ENCODE measurements at regions not wholly inside any gene's neighbourhood (a gene's known extent, or its start where the extent isn't known, plus 50 kb on each side); places are given as distances from the start of the nearest gene placed in this dataset.

DNA sequence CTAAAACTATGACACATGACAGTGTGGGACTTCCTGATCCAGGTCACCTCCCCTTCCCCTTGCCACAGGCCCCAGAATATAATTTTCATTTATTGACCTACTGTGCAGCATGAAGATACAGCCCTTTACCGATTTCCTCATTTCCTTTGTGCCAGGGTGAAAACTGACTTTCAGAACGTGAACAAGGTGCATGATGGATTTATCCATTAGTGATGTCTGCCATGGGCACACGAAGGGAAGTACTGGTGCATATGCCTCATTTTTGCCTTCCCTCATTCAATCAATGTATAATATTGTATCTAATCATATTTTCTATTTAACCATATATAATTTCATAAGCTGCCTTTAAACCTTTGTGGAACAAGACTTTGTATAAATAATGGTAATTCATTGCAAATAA, 144.4 kb upstream of the WNT4 start:
- DNase-seq (ENCODE audit: low read depth): no peak
- TF ChIP-seq, protein P1, sequence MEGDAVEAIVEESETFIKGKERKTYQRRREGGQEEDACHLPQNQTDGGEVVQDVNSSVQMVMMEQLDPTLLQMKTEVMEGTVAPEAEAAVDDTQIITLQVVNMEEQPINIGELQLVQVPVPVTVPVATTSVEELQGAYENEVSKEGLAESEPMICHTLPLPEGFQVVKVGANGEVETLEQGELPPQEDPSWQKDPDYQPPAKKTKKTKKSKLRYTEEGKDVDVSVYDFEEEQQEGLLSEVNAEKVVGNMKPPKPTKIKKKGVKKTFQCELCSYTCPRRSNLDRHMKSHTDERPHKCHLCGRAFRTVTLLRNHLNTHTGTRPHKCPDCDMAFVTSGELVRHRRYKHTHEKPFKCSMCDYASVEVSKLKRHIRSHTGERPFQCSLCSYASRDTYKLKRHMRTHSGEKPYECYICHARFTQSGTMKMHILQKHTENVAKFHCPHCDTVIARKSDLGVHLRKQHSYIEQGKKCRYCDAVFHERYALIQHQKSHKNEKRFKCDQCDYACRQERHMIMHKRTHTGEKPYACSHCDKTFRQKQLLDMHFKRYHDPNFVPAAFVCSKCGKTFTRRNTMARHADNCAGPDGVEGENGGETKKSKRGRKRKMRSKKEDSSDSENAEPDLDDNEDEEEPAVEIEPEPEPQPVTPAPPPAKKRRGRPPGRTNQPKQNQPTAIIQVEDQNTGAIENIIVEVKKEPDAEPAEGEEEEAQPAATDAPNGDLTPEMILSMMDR (IDR thresholded peaks at IDR 0.05; ENCODE audit: control insufficient read depth, insufficient read depth, low read depth, low read length, missing control alignments): no peak

DNA sequence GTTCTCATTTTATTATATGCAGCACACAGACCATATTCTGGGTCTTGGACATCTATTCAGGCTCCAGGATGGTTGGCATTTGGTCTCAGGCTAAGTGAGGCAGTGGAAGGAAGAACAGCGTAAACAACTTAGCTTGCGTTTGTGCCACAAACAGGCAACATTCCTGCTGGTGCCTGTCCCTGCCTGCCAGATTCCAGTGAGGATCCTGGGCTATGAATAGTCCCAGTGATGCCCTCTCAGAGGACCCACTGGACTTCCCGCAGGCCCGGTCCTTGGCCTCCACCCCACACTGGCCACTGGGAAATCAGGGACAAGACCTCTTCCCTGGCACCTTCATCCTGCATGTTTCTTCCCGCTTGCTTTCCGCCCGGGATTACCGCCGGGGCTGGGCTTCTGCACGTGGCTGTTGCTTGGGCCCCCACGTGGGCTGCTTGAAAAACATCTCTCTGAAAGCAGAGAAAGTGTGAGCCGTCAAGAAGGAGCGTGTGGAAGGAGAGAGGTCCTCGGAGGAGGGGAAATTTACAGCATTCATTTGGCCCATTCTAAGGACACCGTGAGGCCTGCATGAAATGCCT, 145.1 kb upstream of the WNT4 start:
- DNase-seq (ENCODE audit: low read depth): no peak
- TF ChIP-seq, protein P1 (IDR thresholded peaks at IDR 0.05; ENCODE audit: control insufficient read depth, insufficient read depth, low read depth, low read length, missing control alignments): no peak
- no peak overlapping the region for H3K4me3 ChIP-seq (ENCODE audit: control insufficient read depth, low read depth, low read length)

More for the DNA sequence above, 144.4 kb upstream of the WNT4 start:
- no peak overlapping the region for H3K4me3 ChIP-seq (ENCODE audit: control insufficient read depth, low read depth, low read length)

DNA sequence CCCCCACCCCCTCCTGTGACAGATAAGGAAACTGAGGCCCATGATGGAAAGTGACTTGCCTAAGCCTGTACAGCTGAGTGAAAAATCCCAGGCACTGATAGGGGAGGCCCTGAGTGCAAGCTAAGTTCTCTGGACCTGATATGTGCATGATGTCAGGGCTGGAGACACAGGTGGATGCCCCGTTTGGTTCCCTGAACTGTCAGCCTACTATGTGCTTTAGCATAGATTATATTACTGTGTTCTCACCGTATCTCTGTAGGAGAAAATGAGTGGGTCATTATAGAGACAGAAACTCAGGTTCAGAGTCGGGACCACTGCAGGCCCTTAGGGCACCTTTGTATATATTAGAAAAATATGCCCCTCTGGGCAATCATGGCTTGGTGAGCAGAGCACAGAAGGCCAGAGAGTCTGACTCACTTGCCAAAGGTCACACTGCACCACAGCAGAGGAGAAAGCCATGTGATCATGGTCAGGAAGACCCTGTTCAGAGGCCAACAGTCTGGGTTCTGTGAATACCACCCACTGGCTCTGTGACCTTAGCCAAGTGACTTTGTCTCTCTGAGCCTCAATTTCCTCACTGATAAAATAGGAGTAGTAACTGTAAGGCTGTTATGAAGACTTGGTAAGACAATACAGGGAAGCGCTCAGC, 145.8 kb upstream of the WNT4 start:
- H3K4me3 ChIP-seq (ENCODE audit: control insufficient read depth, low read depth, low read length): no peak overlapping the region
- TF ChIP-seq, protein P1 (IDR thresholded peaks at IDR 0.05; ENCODE audit: control insufficient read depth, insufficient read depth, low read depth, low read length, missing control alignments): no peak
- DNase-seq (ENCODE audit: low read depth): no peak

DNA sequence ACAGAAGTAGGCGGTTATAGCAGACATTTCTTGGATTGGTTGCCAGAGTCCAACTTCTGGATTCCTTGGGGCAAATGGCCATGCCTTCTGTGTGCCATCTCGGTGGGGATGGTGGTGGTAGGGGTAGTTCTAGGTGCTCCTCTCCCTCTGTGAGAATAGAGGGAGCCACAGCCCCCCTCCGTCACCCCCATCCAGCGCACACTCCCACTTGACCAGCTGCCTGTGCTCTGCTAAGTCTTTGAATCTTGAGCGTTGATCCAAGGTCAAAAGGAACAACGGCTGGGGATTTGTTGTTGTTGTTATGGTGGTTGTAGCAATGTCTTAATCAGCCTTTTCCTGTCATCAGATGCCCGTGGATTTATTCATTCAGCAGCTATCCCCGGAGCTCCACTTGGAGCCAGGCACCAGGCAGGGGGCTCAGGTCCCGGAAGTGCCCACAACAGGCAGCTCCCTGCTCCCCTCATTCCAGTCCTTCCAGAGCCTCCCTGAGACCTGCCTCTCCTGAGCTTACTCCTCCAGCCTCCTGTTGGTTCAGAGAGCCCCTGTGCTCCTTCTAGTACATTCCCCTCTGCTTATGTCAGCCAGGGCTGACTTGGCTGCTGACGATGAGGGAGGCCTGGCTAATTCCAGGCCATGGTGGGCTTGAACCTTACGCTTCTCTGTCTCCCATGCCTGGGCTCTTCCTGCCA, 146.6 kb upstream of the WNT4 start:
- DNase-seq (ENCODE audit: low read depth): no peak
- TF ChIP-seq, protein P1 (IDR thresholded peaks at IDR 0.05; ENCODE audit: control insufficient read depth, insufficient read depth, low read depth, low read length, missing control alignments): no peak
- no peak overlapping the region for H3K4me3 ChIP-seq (ENCODE audit: control insufficient read depth, low read depth, low read length)

DNA sequence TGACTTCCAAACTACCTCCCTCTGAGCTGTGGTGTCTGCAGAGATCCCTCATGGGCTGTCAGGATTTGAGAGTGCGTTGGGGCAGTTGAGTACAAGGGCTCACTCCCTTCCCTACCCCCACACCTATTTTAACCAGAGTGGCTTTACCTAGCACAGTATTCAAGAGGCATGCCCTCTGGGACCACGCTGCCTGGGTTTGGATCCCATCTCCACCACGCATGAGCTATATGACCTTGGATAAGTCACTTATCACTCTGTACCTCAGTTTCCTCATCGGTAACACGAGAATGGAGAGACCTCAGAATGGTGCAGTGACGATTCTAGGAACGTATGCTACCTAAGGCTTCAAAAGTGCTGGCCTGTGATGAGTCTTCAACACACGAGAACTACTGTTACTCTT, 147.3 kb upstream of the WNT4 start:
- no peak for DNase-seq (ENCODE audit: low read depth)
- H3K4me3 ChIP-seq (ENCODE audit: control insufficient read depth, low read depth, low read length): no peak overlapping the region
- TF ChIP-seq, protein P1 (IDR thresholded peaks at IDR 0.05; ENCODE audit: control insufficient read depth, insufficient read depth, low read depth, low read length, missing control alignments): no peak

DNA sequence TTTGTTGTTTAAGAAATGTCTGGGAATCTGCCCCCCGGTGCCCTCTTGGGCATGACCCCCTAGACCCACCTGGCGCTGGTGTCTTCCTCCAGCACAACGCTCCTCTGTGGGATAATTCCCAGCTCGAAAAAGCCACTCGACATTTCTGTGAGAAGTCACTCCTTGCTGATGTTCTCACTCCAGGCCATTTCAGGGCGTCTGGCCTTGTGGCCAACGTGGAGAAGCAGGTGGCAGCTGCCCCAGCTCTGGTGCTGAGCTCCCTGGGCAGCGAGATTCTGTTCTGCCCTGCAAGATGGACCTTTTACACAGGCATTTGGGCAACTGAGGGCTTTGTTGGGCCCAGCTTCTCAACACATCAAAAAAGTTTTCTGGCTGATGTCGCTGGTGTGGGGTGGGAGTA, 147.7 kb upstream of the WNT4 start:
- H3K4me3 ChIP-seq (ENCODE audit: control insufficient read depth, low read depth, low read length): no peak overlapping the region
- DNase-seq (ENCODE audit: low read depth): no peak
- TF ChIP-seq, protein P1 (IDR thresholded peaks at IDR 0.05; ENCODE audit: control insufficient read depth, insufficient read depth, low read depth, low read length, missing control alignments): no peak
